SK-N-SH treated with all-trans-retinoic acid at 6 μM for 48 hours (cell line): ENCODE measurements at regions not wholly inside any gene's neighbourhood (a gene's known extent, or its start where the extent isn't known, plus 50 kb on each side); places are given as distances from the start of the nearest gene placed in this dataset.

ENCODE experiments used
- POU6F1 ChIP-seq: fragments of 250-450 bp; sonication (Bioruptor Pico); IDR thresholded peaks from 2 replicates; pipeline ENCODE4 v1.8.0; 2021; ENCODE audit warnings: low read depth, mild to moderate bottlenecking, moderate library complexity, borderline replicate concordance
- PPARA ChIP-seq: fragments of 250-450 bp; sonication (Bioruptor Pico); IDR thresholded peaks from 2 replicates; pipeline ENCODE4 v1.5.0; 2020; ENCODE audit warnings: mild to moderate bottlenecking, borderline replicate concordance
- TCF4 ChIP-seq: fragments of 250-450 bp; sonication (Bioruptor Pico); IDR thresholded peaks from 2 replicates; pipeline ENCODE4 v1.8.0; 2021; ENCODE audit warnings: mild to moderate bottlenecking, moderate library complexity, borderline replicate concordance
- TSHZ2 ChIP-seq: fragments of 250-450 bp; sonication (Bioruptor Pico); IDR thresholded peaks from 2 replicates; pipeline ENCODE4 v1.5.0; 2020; ENCODE audit warnings: mild to moderate bottlenecking, moderate library complexity
- ZFP3 ChIP-seq: fragments of 250-450 bp; sonication (Bioruptor Pico); IDR thresholded peaks from 2 replicates; pipeline ENCODE4 v1.5.0; 2020; ENCODE audit warnings: mild to moderate bottlenecking, moderate library complexity
- ZNF70 ChIP-seq: fragments of 450-650 bp; formaldehyde crosslinking; IDR thresholded peaks from 2 replicates; pipeline ENCODE4 v1.5.0; 2020; ENCODE audit warnings: mild to moderate bottlenecking, moderate library complexity

- TF ChIP-seq ZFP3, result no peak
- TF ChIP-seq TSHZ2 (CRISPR knock-in tag), result no peak
- no peak for TF ChIP-seq POU6F1 (CRISPR knock-in tag)
- no peak for TF ChIP-seq TCF4
- no peak for TF ChIP-seq ZNF70
- TF ChIP-seq PPARA (CRISPR knock-in tag), result no peak
These were observed 1528.3 kb downstream of the RPA4 start for GRCh38 chrX:98412058-98412457.
